Cortex of kidney (tissue), 1 donor: ENCODE measurements at regions not wholly inside any gene's neighbourhood (a gene's known extent, or its start where the extent isn't known, plus 50 kb on each side); places are given as distances from the start of the nearest gene placed in this dataset.

Source experiments
- DNase-seq: peaks from one replicate; lab custom pipeline; 2025; lab: John Stamatoyannopoulos, UW

DNA sequence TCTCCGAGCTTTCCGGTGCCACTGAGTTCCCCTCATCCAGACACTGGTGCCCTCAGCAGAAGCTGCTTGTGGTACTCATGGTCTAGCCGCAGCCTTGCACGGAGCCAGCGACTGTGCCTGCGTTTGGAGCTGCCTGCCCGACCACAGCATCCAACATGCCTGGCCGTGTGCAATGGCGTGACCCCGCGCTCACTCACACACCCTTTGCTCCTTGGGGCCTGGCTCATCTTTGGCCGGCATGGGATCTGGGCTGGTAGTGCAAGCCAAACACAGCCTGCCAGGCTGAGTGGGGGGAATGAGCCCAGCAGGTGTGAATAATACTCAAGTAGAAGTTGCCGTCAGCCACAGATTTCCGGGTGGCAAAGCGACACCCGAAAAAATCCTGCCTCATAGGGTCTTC is 1178.7 kb upstream of the GBE1 start:
- DNase-seq, result no peak

DNA sequence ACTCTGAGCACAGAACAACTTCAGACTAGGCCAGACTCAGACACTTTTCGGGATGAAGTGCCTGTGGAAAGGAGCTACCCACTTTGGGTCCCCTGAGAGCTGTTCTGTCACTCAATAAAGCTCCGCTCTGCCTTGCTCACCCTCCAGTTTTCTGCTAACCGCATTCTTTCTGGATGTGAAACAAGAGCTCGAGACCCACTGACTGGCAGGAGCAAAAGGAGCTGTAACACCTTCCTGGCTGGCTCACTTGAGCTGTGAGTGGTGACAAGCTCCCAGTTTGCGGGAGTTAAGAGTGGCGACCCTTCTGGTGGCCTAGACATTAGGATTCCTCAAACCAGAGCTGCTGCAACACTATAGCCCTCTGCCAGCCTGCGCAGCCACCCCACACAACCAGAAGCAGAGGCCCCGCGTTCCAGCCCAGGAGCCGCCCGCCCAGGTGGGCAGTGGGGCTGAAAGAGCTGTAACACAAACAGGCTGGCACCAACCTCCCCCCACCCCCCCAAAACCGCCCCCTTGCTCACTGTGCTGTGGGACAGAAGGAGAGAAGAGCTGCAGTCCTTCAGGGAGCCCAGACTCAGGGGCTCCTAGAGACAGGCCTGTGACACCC is 1178.1 kb upstream of the GBE1 start:
- DNase-seq, result no peak

DNA sequence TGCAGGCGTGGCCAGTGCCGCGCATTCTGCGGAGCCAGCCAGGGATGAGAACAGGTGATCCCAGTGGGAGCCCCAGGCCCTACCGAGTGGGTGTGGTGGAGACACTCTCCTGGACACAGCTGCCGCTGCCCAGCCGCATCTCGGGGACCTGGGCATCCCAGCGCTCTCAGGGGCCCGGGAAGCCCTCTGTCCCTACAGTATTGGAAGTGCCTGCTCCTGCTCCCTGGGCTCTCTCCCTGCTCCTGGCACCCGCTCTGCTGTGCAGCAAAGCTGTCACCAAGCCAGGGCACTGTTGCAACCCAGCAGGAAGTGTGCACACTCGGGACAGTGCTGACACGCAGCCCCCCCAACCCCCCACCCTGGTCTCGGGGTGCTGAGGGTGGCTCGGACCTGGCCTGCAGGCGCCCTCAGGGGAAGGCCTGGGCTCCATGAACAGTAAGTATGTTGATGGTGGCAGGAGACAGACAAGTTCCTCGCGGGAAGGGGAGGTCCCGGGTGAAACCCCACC is 1177.4 kb upstream of the GBE1 start:
- no peak for DNase-seq

DNA sequence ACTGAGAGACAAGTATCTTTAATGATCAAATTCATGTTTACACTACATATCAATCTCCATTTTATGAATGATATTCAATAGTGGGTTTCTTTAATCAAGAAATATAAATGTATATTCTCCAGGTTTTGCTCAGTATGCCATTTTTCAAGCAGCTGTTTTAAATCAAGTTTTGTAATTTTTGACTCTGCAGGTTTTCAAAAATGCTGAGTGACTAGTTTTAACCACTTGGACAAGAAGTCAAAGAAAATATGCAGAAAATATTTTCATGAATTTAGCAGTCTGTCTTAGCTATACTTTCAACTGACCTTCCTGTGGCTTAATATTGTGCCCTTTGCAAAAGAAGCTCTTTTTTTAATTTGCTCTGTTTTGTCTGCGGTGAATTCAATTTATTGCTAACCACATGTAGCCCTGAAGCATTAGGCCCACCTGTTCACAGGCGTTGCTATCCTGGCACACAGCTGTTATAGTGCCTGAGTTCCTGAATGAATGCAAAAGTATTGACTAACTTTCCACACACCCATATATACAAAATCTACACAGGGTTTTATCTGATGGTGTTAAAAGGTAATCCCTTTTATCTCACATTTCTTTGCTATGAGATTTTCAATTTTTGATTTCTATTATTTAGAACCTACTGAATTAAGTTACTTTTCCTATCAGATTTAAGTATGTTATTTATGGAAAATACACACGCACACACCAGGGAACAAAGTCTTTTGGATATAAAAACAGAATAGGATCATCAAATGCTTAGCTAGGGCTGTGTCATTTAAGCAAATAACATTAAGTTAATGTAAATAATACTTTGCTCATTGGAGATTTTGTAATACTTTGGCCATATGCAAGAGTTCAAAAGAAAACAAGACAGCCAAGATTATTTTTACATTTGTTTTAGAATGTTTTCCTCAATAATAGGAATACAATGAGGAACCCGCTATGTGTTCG is 1166.1 kb upstream of the GBE1 start:
- no peak for DNase-seq

DNA sequence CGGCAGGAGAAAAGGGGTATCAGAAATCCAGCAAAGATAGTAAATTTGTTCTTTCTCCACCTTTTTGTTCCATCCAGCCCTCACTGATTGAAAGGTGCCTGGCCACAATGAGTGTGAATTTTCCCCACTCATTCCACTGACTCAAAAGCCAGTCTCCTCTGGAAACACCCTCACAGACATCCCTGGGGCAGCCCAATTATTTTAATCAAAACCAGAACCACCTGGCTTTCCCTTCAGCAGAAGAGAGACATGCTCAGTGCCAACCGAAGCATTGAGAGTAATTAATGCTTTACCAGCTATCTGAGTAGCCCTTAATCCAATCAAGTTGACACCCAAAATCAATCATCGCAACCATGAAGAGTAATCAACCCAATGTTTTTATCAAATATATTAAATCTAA is 1129.6 kb upstream of the GBE1 start:
- no peak for DNase-seq

DNA sequence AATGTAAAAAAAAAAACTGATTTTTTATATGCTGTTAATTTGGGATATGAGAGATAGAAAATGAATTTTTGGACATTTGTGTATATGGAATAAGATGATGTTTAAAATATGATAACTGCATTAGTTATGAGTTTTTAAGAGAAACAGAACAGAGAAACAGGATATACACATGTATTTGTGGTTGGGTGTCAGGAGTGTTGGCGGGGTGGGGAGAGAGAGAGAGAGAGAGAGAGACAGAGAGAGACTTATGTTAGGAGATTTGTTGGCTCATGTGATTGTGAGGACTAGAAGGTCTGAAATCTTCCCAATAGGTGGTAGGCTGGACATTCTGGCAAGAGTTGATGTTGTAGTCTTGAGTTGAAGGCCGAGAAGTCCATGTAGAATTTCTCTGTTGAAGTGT is 1121.6 kb upstream of the GBE1 start:
- no peak for DNase-seq

DNA sequence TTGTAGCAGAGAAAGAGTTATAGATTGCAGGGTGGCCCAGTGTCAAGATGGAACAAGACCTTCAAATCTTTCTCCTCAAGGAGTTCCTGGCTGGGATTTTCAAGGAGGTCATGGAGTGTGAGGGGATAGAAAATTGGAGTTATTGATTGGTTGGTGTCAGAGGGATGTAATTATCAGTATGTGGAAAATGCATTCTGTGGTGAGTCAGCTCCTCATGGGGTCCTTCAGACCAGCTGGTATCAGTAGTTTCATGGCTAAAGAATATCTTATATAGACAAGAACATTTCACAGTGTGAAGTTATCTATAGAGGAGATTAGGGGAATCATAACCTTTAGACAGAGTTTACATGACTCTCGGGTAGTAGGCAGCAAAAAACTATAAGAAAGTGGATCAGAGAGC is 1114.0 kb upstream of the GBE1 start:
- no peak for DNase-seq

DNA sequence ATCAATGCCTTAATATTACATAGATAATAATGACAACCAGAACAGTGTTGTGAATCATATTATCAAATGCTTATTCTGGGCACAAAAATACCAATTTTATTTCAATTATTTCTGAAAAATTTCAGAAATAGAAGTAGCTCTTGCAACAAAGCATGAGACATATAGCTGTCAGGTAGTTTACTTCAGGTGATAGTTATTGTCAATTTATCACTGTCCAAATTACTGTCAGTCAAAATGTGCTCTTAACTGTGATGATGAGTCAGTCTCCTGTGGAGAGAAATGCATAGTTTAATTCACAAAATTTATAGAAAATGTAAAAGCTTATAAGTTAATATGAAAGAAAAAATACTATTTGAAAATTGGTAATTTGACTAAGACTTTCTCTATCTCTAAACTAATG is 1078.4 kb upstream of the GBE1 start:
- no peak for DNase-seq

DNA sequence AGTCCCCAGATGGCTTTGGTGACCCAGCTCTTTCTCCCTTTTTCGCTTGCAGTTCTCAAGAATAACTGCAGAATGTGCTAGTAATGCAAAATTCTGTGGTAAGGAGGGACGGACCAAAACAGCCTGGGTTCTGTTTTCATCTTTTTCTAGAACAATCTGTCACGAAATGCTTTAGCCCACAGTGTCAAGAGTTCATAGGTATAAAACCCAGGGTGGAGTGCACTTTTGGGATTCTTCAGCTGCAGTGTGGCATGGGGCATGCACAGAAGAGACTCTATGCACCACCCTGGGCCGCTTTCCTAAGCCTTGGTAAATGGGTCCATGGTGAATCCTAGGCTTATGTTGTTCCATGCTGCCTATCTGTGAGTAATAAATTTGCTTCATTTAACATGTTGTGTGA is 1072.7 kb upstream of the GBE1 start:
- no peak for DNase-seq

DNA sequence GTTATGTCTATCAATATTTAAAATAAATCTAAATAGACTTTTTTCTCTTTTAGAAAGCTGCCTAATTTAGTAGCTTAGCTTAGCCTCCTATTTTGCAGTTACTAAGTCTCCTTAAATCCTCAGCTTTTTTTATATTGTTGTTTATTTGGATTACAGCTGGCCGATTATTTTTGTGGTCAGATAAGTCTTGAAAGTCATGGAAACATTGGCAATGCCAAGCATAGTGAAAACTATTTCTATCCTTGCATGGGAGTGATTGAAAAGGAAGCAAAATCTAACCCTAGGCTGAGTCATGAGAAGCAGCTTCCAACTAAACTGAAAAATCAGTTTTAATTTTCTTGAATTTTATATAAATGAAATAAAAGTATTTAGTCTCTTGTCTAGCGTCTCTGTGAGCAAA is 1063.0 kb upstream of the GBE1 start:
- DNase-seq, result no peak

DNA sequence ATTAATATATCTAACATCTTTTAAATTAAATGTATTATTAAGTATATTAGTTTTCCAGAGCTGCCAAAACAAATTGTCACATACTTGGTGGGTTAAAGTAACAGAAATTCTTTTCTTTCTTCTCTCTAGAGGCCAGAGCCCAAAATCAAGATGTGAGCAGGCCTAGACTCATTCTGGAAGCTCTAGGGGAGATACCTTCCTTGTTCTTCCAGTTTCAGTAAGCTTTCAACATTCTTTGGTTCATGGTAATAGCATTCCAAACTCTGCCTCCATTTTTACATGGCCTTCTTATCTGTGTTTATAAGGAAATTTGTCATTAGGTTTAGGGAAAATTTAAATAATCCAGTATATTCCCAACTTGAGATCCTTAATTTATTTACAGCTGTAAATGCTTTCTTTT is 1054.6 kb upstream of the GBE1 start:
- DNase-seq, result no peak

DNA sequence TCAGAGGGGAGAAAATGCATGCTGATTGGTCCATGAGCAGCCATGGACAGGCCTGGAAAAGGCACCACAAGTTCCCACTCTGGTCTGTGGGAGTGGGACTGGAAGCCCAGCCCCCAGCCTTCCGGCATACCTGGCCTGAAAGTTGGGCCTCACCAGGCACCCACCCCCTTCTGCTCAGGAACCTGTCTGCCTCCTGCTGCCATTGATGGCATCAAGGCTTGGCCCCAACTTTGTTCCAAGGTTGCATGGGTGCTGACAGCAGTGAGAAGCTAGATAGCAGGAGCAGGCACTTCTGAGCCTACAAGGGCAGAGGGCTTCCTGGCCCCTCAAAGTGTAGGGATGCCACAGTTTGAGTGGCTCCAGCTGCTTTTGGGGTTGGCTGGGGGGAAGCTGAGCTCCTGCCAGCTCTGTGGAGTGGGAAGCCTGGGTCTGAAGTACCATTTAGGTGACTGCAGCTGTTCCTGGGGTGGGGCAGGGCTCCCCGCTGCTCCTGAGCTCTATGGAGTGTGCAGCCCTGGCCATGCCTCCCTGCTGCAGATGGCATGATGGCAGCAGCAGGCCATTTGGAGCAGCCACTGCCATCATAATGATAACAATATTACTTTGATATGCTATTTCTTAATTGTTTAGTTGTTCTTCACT is 1054.1 kb upstream of the GBE1 start:
- no peak for DNase-seq

DNA sequence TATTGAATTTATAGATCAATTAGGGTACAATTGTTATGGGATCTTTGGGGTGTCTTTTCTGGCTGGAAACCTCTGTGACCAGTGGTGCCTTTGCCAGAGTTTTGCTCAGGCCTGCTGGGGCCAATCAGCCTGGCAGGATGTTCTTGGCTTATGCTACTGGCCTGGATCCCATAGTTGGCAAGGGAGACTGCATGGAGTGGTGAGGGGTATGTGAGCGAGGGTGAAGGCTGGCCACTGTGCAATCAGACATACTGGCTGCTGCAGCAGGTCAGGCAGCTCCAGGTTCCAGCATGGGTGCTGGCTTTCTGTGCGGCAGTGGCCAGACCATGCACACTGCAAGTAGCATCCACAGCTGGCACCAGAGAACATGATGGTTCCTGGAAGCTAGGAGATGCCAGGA is 1053.2 kb upstream of the GBE1 start:
- DNase-seq, result no peak

DNA sequence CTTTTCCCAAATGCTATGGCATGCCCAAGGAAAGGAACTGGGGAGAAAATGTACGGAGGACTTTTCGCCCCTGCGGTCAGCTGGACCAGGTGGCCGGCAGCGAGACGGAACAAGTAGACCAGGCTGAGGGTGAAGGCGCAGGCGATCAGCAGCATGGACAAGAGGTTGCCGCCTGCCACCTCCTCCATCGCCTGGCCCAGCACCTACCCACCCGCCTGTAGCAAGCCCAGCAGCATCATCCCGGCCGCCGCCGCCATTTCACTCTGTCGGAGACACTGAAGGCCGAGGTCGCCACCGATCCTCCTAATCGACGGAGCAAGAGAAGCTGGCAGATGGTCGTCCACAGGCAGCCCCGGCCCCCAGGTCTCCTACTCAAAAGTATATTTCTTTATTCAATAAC is 1046.3 kb upstream of the GBE1 start:
- DNase-seq, result no peak

DNA sequence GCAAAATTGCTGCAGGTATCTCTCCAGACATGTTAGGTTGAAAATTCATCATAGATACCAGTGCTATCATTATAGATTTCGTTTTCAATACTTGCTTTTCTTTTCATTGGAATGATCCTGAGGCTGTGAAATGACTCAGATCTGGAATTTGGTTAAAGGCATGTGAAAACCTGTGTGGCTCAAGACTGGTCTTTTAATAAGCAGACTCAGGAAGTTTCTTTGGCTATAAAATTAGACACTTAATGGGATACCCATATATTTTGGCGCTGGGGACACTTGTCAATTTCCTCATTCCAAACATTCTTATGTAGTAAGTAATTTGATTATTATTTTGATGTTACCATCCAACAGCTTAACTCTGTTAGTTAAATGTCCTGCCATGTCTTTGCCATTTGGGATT is 1041.1 kb upstream of the GBE1 start:
- DNase-seq, result no peak

DNA sequence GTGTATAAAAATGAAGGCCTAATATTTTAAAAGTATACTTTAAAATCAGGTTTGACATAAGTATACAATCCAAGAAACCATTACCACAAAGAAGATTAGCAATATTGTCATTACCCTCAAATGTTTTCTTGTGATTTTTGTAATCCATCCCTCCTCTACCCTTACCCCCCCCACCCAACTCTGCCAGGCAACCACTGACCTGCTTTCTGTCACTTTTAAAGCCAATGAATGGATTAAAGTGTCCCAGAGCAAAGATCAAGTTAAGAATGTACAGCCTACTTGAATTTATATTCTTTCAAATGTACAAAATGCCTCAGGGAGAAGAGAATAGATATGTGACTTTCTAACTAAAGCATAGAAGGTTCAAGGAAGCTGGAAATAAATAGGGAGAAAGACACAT is 1038.8 kb upstream of the GBE1 start:
- DNase-seq, result no peak

DNA sequence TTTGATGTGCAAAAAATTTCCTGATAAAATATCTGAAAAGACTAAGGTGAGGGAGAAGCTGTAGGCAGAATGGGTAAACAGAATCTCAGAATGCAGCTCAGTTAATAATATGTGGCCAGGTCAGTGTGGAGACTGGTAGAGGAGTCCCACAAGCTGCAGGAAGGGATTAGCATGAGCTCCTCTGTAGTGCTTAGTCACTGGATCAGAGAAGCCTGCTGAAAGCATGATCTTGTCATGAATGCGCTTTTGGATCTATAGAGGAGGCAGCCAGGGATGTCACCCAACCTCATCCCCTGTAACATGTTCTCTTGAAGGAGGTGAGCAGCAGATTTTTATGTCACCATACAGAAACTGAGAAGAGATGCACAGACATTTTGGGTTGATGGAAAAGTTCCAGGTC is 1035.3 kb upstream of the GBE1 start:
- DNase-seq, result no peak

DNA sequence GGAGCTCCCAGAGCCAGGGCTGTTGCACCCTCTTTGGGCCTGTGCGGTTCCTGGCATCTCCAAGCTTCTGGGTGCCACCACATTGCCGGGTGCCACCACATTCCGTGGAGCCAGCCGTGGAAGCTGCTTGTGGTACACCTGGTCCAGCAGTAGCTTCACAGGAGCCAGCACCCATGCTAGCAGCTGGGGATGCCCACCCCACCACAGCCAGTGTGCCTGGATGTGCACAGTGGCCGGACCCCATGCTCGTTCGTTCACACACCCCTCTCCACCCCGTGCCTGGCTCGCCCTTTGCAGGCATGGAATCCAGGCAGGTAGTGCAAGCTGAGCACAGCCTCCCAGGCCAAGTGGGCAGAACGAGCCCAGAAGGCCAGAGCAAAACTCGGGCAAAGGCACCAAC is 1029.8 kb upstream of the GBE1 start:
- DNase-seq, result no peak

DNA sequence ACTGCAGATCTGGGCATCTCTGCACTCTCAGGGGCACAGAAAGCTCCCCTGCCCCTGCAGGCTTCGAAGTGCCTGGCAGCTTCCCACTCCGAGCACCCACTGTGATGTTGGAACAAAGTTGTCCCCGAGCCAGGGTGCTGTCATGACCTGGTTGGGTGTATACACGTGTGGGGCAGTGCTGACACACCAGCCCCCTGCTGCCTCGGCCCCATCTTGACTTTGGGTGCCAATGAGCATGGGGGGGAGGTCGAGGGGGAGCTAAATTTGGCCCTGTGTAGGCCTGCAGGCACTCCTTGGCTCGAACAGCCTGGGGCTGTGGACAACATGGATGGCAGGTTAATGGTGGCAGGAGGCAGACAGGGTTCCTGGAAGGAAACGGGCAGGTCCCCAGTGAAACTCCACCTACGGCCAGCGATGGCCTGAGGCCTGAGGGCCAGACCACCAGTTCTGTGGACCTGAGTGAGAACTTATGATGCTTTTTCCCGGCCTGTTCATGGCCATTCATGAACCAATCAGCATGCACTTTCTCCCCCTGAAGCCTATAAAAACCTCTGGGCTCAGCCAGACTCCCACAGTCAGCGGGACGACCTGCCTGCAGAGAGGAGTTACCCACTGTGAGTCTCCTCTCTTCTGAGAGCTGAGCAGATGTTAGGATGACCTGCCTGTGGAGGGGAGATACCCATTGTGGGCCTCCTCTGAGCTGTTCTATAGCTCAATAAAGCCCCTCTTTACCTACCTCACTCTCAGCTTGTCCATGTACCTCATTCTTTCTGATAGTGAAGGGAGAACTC is 1029.1 kb upstream of the GBE1 start:
- DNase-seq, result no peak

DNA sequence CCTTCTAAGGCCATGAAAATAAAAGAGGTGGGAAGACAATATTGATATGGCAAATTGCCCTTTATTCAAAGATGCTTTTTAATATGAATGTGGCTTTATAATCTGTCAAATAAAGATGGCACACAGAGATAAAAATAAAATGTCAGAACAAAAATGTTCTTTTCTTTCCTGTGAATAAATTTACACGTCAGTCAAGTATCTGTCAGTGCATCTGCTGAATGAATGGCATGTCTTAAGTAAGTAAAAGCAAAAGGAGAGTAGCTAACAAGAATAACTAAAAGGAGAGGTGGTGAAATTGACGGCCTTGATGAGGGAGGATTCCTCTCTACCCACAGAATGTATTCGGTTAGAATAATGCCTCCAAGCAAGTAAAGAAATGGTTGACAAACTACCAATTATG is 1021.7 kb upstream of the GBE1 start:
- DNase-seq, result no peak

DNA sequence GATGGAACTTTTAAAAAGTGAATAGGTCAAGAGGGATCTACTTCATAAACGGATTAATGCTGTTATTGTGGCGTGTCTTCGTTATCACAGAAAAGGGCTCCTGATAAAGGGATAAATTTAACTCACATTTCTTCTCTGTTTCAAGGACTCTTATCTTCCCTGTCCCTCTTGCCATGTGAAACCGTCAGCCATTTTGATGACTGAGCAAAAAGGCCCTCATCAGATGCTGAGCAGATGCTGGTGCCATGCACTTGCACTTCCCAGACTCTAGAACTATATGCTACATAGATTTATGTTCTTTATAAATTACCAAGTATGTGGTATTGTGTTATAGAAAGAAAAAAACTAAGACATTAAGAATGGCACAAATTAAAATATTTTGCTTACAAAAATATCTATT is 1011.8 kb upstream of the GBE1 start:
- no peak for DNase-seq

DNA sequence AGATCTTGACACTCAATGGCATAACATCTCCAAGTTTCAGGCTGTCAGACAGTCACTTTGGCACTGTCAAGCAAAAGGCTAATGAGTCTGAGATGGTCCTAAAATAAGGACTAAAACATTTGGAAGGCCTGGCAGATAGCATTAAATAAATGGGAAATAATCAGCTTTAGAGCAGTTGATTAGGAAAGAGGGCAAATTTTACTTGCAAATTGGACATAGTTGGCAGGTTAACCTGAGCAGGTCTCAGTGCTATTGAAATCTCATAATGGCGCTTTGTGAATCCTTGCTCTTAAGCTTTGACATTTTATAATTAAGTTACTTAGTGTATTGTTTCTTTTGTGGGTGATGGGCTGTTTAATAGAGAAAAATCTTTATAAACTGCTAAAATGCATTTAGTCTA is 1003.1 kb upstream of the GBE1 start:
- DNase-seq, result no peak
